ENCODE measurements at regions not wholly inside any gene's neighbourhood (a gene's known extent, or its start where the extent isn't known, plus 50 kb on each side); places are given as distances from the start of the nearest gene placed in this dataset.
"Not testable (repeated sequence)": the region's sequence is repeated elsewhere in the genome, so short reads cannot be mapped to it uniquely, and the experiment has no call there.

DNA sequence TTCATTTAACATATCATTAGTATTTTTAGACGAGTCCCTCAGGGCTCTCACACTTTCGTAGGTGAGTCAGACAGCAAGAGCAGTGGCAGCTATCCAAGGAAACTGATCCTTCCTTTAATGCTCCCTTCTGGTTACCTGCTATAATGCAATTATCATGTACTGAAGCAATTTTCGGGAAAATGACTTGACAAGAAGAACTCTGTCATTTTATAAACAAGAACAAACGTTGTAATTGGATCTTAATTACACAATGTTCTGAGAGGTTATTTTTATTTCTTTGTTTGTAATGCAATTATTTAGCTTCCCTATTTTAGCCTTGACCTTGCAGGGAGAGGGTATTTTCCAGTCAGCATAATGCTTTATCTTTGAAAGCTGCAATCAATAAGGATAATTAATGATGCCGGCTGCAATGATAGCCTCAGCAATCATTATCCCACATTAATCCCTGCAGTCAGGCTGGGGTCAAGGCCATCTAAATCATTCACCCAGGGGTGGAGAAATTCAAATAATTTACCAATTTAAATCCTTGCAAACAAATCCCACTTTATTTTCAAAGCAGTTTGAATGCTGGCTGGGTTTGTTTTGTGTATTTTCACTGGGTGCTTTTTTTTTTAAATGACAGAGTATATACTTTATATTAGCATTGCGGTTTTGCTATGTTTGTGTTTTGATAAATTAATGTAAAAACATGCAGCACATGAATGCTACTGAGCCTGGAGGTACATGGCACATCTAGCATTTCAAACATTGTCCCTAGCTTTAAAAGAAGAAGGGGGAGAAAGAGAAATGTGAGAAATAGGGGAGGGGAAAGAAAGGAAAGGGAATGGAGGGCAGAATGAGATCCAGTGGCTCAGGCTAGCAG is 249.9 kb downstream of the SHOX2 start (continued):
- TF ChIP-seq, protein P1, sequence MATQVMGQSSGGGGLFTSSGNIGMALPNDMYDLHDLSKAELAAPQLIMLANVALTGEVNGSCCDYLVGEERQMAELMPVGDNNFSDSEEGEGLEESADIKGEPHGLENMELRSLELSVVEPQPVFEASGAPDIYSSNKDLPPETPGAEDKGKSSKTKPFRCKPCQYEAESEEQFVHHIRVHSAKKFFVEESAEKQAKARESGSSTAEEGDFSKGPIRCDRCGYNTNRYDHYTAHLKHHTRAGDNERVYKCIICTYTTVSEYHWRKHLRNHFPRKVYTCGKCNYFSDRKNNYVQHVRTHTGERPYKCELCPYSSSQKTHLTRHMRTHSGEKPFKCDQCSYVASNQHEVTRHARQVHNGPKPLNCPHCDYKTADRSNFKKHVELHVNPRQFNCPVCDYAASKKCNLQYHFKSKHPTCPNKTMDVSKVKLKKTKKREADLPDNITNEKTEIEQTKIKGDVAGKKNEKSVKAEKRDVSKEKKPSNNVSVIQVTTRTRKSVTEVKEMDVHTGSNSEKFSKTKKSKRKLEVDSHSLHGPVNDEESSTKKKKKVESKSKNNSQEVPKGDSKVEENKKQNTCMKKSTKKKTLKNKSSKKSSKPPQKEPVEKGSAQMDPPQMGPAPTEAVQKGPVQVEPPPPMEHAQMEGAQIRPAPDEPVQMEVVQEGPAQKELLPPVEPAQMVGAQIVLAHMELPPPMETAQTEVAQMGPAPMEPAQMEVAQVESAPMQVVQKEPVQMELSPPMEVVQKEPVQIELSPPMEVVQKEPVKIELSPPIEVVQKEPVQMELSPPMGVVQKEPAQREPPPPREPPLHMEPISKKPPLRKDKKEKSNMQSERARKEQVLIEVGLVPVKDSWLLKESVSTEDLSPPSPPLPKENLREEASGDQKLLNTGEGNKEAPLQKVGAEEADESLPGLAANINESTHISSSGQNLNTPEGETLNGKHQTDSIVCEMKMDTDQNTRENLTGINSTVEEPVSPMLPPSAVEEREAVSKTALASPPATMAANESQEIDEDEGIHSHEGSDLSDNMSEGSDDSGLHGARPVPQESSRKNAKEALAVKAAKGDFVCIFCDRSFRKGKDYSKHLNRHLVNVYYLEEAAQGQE (IDR thresholded peaks at IDR 0.05; ENCODE audit: borderline replicate concordance): no peak
- TF ChIP-seq, protein P1 (CRISPR knock-in tag; IDR thresholded peaks at IDR 0.05; ENCODE audit: low read depth): no peak
- TF ChIP-seq FOXK2 (conservative IDR thresholded peaks at IDR 0.05 in 1 of 2, IDR thresholded peaks at IDR 0.05 in 1 of 2; ENCODE audit: low read depth in 2 of 2): no peak
- TF ChIP-seq, protein P2, sequence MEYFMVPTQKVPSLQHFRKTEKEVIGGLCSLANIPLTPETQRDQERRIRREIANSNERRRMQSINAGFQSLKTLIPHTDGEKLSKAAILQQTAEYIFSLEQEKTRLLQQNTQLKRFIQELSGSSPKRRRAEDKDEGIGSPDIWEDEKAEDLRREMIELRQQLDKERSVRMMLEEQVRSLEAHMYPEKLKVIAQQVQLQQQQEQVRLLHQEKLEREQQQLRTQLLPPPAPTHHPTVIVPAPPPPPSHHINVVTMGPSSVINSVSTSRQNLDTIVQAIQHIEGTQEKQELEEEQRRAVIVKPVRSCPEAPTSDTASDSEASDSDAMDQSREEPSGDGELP (CRISPR knock-in tag; IDR thresholded peaks at IDR 0.05; ENCODE audit: borderline replicate concordance): no peak

DNA sequence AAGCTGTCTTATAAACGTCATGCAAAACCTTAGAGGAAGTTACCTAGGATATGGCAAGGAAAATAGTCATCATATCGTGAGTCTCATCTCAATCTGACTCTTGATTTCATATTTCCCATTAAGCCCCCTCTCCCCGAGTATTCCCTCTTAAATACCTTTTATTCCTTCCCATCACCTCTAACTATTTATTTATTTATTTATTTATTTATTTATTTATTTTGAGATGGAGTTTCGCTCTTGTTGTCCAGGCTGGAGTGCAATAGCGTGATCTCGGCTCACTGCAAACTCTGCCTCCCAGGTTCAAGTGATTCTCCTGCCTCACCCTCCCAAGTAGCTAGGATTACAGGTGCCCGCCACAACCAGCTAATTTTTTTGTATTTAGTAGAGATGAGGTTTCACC is 260.4 kb downstream of the SHOX2 start:
- POLR2A ChIA-PET; H2AFZ ChIP-seq (ENCODE audit: low read depth, low read length); H3K9ac ChIP-seq (ENCODE audit: insufficient read depth in 1 of 2, low read depth in 2 of 2, low read length in 2 of 2); H4K20me1 ChIP-seq (replicated peaks; ENCODE audit: control insufficient read depth, insufficient read depth, low read length); FAIRE-seq; H3K4me3 ChIP-seq; H3K36me3 ChIP-seq (ENCODE audit: control insufficient read depth, insufficient read depth, low read length); H3K9me3 ChIP-seq (replicated peaks; ENCODE audit: control insufficient read depth, insufficient read depth, low read depth, low read length); DNase-seq (ENCODE audit: extremely low read depth in 1 of 4, low spot score in 3 of 4); ATAC-seq; H3K27me3 ChIP-seq (ENCODE audit: control insufficient read depth in 2 of 2, insufficient read depth in 2 of 2, low read length in 2 of 2); H3K27ac ChIP-seq (ENCODE audit: extremely low read depth, low read depth, low read length); H3K79me2 ChIP-seq (ENCODE audit: control insufficient read depth, insufficient read depth, low read length); H3K4me2 ChIP-seq (ENCODE audit: insufficient read depth, low read length); H3K4me1 ChIP-seq (replicated peaks in 1 of 2; ENCODE audit: control insufficient read depth in 2 of 2, insufficient read depth in 2 of 2, low read length in 2 of 2); H3K9me1 ChIP-seq (ENCODE audit: control insufficient read depth, insufficient read depth, low read length); BruUV-seq (replicated peaks); in situ Hi-C loops (cut with MboI); CTCF ChIA-PET (ENCODE audit: low intra/inter-chr PET ratio); intact Hi-C loops (cut with micrococcal nuclease): not testable (repeated sequence)
- 2% methylated on average over 7 of the region's 7 CpGs for WGBS (ENCODE audit: insufficient coverage, low coverage, missing lambda C conversion rate)
